Astrocyte (in vitro differentiated cells and primary cell): ENCODE measurements at regions not wholly inside any gene's neighbourhood (a gene's known extent, or its start where the extent isn't known, plus 50 kb on each side); places are given as distances from the start of the nearest gene placed in this dataset.

Experiments used
- EZH2 ChIP-seq: IDR thresholded peaks from 2 replicates; pipeline ENCODE4 v1.6.1; 2012; ENCODE audit warnings: mild to moderate bottlenecking, low read length, inconsistent platforms; ENCODE audit not compliant: insufficient read depth
- TF ChIP-seq, protein P1 (sequence below): IDR thresholded peaks from 2 replicates; pipeline ENCODE4 v1.5.1; 2011; ENCODE audit warnings: low read depth, mild to moderate bottlenecking, inconsistent platforms, low read length, moderate library complexity; ENCODE audit not compliant: insufficient read depth

DNA sequence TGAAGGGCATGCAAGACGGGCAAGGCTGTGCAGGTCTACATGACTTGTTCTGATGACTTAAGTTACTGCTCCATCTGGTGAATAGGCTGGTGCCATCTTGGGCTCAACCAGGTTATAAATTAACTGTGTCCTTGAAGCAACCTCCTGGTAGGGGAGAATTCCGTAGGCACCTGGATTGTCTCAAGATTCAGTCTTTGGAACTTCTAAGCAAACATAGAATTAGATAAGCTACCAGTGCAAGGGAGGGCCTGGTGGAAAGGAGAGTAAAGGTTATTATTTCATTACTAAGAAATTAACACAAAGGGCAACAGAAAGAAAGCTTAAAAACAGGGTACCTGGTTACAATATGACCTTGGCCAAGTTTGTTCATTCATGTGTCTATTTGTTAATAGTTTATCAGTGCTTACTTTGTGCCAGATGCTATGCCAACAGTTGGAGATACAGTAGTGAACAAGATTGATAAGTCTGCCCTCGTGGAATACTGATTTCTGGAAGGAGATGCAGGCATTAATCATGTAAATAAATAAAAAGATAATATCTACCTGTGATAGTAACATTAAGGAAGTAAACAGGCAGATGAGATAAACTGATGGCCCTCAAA lies 107.0 kb upstream of the PALS2 start:
- TF ChIP-seq, protein P1, sequence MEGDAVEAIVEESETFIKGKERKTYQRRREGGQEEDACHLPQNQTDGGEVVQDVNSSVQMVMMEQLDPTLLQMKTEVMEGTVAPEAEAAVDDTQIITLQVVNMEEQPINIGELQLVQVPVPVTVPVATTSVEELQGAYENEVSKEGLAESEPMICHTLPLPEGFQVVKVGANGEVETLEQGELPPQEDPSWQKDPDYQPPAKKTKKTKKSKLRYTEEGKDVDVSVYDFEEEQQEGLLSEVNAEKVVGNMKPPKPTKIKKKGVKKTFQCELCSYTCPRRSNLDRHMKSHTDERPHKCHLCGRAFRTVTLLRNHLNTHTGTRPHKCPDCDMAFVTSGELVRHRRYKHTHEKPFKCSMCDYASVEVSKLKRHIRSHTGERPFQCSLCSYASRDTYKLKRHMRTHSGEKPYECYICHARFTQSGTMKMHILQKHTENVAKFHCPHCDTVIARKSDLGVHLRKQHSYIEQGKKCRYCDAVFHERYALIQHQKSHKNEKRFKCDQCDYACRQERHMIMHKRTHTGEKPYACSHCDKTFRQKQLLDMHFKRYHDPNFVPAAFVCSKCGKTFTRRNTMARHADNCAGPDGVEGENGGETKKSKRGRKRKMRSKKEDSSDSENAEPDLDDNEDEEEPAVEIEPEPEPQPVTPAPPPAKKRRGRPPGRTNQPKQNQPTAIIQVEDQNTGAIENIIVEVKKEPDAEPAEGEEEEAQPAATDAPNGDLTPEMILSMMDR, result no peak
- TF ChIP-seq EZH2, result no peak
